ENCODE measurements at regions not wholly inside any gene's neighbourhood (a gene's known extent, or its start where the extent isn't known, plus 50 kb on each side); places are given as distances from the start of the nearest gene placed in this dataset.

DNA sequence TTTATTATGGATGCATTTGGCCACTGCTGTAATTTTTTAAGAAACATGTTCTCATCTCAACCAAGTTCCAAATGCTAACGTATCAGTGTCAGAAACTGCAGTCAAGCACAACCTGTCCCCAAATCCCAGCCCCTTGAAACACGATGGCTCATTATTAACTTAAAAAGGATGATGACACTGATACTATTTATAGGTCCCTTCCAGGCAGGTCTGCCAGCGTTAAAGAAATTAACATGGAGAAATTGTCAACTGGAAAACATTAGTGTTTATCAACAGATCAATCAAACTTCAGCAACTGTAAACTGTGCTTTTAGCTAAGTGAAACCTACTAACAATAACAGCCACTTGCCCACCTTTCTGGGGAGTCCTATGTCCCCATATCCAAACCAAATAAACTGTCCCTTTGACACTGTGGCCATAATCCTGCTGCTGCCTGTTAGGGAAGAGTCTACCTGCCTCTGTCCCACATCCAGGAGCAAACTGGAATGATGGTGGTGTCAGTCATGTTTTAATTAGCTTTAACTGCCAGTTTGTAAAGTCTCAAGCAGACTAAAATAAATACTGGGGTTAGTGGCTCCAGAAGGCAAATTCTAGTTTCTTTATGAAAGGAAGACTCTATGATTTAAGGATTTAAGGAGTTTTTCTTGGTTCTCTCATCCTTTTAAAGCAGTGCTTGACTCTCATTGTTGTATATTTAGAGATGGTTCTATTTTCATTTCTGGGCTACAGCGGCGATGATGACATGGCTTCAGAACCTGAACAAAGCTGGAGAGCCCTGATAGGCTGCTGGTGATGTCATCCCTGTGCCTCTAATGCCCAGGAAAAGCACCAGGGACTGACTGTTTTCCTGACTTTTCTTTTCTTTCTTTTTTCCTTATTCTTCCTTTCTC lies 583.6 kb upstream of the PIK3C3 start:
- no peak for DNase-seq (ENCODE audit: low read depth)

- DNase-seq (ENCODE audit: low read depth) = no peak
These were observed 584.3 kb upstream of the PIK3C3 start for GRCh38 chr18:41370740-41371139.

DNA sequence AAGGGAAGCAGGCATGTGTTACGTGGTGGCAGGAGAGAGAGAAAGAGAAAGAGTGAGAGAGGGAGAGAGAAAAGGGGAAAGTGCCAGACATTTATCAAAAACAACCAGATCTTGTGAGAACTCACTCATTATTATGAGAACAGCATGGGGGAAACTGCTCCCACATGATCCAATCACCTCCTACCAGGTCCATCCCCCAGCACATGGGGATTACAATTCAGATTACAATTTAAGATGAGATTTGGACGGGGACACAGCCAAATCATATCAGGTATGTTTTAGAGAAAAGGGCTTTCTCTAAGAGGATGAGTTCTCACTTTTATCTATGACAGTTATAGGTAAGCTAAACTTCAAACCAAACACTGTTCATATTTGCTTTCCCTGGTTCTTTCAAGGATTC lies 597.3 kb upstream of the PIK3C3 start:
- DNase-seq (ENCODE audit: low read depth) = no peak

- no peak for DNase-seq (ENCODE audit: low read depth)
These were observed 601.1 kb upstream of the PIK3C3 start for GRCh38 chr18:41353777-41354528.

- DNase-seq (ENCODE audit: low read depth) = no peak
These were observed 603.6 kb upstream of the PIK3C3 start for GRCh38 chr18:41351430-41351829.

DNA sequence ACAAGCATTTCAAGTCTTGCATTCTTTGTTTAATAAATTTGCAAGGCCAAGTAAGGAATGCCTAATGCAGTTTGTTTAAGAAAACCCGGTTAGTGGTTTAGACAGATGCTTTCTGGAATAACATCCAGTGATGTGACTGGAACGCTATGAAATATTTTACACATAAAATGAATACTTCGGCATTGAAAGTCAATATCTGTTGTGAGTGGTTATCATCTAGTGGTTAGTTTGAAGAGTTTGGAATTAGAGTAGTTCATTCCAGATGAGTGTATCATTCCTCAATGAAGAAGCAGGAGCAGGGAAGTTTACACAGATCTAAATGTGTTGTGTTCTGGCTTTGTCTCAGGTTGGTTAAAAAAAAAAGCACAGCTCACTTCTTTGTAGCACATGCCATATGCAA lies 608.0 kb upstream of the PIK3C3 start:
- DNase-seq (ENCODE audit: low read depth) = no peak

DNA sequence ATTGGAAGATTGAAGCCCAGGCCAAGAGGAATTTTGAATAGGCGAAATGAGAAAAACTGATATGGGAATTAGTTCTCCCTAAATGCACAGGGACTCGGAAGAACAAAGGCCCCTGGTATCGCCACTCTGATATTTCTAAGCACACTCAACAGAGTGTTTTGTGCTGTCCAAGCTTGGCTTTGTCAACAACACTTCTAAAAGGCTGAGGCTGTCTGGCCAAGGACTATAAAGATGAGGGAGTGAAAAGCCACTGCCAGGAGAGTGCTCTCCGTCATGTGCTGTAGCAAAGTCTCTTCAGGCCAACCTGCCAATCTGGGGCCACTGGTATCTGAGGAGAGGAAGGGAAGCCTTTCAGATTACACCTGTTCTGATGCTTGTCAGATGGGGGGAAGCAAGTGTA lies 611.2 kb upstream of the PIK3C3 start:
- DNase-seq (ENCODE audit: low read depth) = no peak

- no peak for DNase-seq (ENCODE audit: low read depth)
These were observed 616.7 kb upstream of the PIK3C3 start for GRCh38 chr18:41338341-41338740.

- no peak for DNase-seq (ENCODE audit: low read depth)
These were observed 623.4 kb upstream of the PIK3C3 start for GRCh38 chr18:41331661-41332060.

GRCh38 chr18:41326311-41326710 lies 628.7 kb upstream of the PIK3C3 start:
- no peak for DNase-seq (ENCODE audit: low read depth)

- no peak for DNase-seq (ENCODE audit: low read depth)
These were observed 630.1 kb upstream of the PIK3C3 start for GRCh38 chr18:41324934-41325333.

GRCh38 chr18:41324020-41324791 lies 630.8 kb upstream of the PIK3C3 start:
- DNase-seq (ENCODE audit: low read depth) = no peak

GRCh38 chr18:41323044-41323443 lies 632.0 kb upstream of the PIK3C3 start:
- no peak for DNase-seq (ENCODE audit: low read depth)

- no peak for DNase-seq (ENCODE audit: low read depth)
These were observed 634.9 kb upstream of the PIK3C3 start for GRCh38 chr18:41320100-41320499.

DNA sequence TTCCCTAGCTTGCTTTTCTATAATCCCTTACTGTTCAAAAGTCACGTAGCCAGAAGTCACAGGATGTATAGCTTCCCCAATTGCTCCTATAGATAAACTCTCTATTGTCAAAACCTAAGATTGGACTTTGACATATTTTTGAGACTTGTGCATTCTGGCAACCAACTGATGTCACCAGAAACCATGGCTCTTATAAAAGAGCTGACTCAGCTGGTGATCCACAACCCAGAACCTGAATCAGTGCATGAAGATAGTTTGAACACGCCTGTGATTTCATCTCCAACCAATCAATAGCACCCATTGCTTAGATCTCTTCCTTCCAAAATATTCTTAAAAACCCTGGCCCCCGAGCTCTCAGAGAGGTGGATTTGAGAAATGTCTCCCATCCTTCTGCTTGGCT lies 639.9 kb upstream of the PIK3C3 start:
- DNase-seq (ENCODE audit: low read depth) = no peak

DNA sequence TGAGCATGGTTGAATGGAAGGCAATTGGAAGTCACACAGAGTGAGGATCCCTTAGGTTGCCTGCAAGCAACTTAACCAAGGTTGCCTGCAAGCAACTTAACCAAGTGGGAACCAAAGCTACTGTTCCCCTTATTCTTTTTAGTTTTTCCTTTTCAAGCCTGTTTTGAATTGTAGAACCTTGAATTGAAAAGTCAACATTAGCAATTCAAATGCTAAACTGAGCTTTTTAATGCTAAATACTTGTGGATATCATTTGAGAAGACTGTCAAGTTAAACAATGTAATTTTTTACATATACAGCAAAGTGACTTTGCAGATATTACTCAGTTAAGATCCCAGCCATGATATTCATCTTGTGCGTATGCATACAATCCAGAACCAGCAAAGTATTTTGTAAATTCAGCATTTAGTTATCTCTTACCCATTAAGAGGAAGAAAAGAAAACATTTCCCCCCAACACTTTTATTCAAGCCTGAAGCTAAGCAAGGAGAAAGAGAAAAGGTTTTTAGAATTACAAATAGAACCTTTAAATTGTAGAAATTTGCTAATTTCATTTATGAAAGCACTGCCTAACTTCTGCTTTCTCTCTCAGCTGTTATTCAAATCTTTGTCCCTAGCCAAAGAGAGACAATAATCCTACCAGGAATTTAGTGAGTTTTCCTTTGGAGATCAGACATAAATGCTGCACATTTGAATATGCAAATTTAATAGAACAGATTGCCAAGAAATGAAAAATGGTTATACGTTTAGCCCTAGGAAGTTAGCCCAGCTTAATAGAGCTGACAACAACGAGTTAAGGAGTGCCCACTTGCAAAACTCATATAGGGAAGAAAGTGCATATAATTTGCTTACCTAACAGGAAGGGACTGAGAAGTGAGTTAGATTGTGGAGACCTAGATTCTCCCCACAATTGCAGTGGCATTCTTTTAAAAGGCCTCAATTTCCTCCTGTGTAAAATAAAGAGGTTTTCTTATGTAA lies 643.2 kb upstream of the PIK3C3 start:
- no peak for DNase-seq (ENCODE audit: low read depth)

DNA sequence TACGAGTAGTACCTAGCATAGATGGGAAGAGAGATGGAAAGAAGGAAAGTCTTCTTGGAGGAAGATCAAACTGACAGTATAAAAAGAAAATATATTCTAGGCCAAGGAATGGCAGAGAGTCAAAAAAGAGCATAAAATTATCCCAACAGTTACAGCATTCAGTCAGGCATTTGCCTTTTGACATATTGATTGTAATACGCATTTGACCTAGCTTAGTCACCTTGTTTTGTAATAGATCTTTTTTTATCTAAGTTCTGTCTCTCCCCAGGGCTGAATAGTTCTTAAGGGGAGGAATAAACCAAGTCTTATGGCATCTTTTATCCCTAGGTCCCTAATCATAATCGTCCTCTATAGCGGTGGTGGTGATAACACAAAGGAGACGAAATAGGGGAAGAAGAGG lies 657.3 kb upstream of the PIK3C3 start:
- no peak for DNase-seq (ENCODE audit: low read depth)

- DNase-seq (ENCODE audit: low read depth) = no peak
These were observed 685.7 kb upstream of the PIK3C3 start for GRCh38 chr18:41269294-41269693.

DNA sequence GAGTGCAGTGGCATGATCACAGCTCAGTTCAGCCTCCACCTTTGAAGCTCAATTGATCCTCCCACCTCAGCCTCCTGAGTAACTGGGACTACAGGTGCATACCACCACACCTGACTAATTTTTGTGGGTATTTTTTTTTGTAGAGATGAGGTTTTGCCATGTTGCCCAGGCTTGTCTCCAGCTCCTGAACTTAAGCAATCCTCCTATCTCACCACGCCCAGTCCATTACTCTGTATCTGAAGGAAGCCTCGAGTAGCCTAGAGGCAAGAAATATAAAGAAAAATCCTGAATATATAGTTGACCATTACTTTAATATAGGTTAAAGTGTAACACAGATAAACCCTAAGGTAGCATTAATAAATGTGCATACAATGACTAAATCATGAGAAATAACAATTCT lies 686.8 kb upstream of the PIK3C3 start:
- no peak for DNase-seq (ENCODE audit: low read depth)

DNA sequence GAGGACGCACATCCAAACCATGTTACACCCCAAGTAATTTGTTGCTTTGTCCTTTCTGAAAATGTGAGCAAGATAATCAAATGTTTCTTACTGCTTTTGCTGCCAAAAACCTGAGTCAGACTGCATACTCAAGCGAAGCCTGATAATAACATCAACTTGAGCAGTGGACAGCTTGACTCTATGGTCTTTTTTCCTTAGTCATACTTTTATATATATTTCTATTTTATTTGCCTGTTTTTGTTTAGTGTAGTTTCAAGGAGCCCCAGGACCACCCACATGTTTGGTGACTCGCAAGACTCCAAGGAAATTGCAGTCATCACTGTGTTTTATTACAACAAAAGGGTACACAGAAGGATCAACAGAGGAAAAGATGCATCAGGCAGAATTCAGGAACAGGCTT lies 688.4 kb upstream of the PIK3C3 start:
- no peak for DNase-seq (ENCODE audit: low read depth)

GRCh38 chr18:41266204-41266603 lies 688.8 kb upstream of the PIK3C3 start:
- no peak for DNase-seq (ENCODE audit: low read depth)

Data from LHCN-M2 (cell line).